SK-N-SH treated with all-trans-retinoic acid at 6 μM for 48 hours (cell line): ENCODE measurements at regions not wholly inside any gene's neighbourhood (a gene's known extent, or its start where the extent isn't known, plus 50 kb on each side); places are given as distances from the start of the nearest gene placed in this dataset.
"Not testable (repeated sequence)": the region's sequence is repeated elsewhere in the genome, so short reads cannot be mapped to it uniquely, and the experiment has no call there.

Source experiments
- ATAC-seq: fragments of 200-7000 bp; cut with Tn5 transposase; 3 replicates; pipeline ENCODE4 v1.9.1; 2020; ENCODE audit warnings: mild to moderate bottlenecking, moderate library complexity
- ARNTL ChIP-seq: fragments of 450-650 bp; formaldehyde crosslinking; IDR thresholded peaks from 2 replicates; pipeline ENCODE4 v1.5.0; 2020; ENCODE audit warnings: low read depth, mild to moderate bottlenecking, moderate library complexity, borderline replicate concordance
- BACH2 ChIP-seq: fragments of 250-450 bp; sonication (Bioruptor Pico); IDR thresholded peaks from 2 replicates; pipeline ENCODE4 v1.9.0; 2021; ENCODE audit warnings: mild to moderate bottlenecking, borderline replicate concordance
- CSDC2 ChIP-seq: fragments of 250-450 bp; sonication (Bioruptor Pico); IDR thresholded peaks from 2 replicates; pipeline ENCODE4 v1.5.0; 2020; ENCODE audit warnings: mild to moderate bottlenecking, moderate library complexity
- GLIS3 ChIP-seq: fragments of 250-450 bp; sonication (Bioruptor Pico); IDR thresholded peaks from 2 replicates; pipeline ENCODE4 v1.5.0; 2020; ENCODE audit warnings: mild to moderate bottlenecking, moderate library complexity
- ISL1 ChIP-seq: fragments of 250-450 bp; sonication (Bioruptor Pico); IDR thresholded peaks from 2 replicates; pipeline ENCODE4 v2.1.2; 2022; ENCODE audit warnings: mild to moderate bottlenecking, moderate library complexity
- OSR1 ChIP-seq: fragments of 250-450 bp; sonication (Bioruptor Pico); IDR thresholded peaks from 2 replicates; pipeline ENCODE4 v1.8.0; 2022; ENCODE audit warnings: moderate library complexity, mild to moderate bottlenecking, inconsistent platforms
- PPARA ChIP-seq: fragments of 250-450 bp; sonication (Bioruptor Pico); IDR thresholded peaks from 2 replicates; pipeline ENCODE4 v1.5.0; 2020; ENCODE audit warnings: mild to moderate bottlenecking, borderline replicate concordance
- RARB ChIP-seq: fragments of 250-450 bp; sonication (Bioruptor Pico); IDR thresholded peaks from 2 replicates; pipeline ENCODE4 v1.8.0; 2021; ENCODE audit warnings: mild to moderate bottlenecking, moderate library complexity
- SNAI2 ChIP-seq: fragments of 250-450 bp; sonication (Bioruptor Pico); IDR thresholded peaks from 2 replicates; pipeline ENCODE4 v1.5.0; 2020; ENCODE audit warnings: mild to moderate bottlenecking, moderate library complexity
- TCF4 ChIP-seq: fragments of 250-450 bp; sonication (Bioruptor Pico); IDR thresholded peaks from 2 replicates; pipeline ENCODE4 v1.8.0; 2021; ENCODE audit warnings: mild to moderate bottlenecking, moderate library complexity, borderline replicate concordance
- TOX ChIP-seq: fragments of 250-450 bp; sonication (Bioruptor Pico); IDR thresholded peaks from 2 replicates; pipeline ENCODE4 v1.8.0; 2021; ENCODE audit warnings: mild to moderate bottlenecking, moderate library complexity, borderline replicate concordance
- ZC3H10 ChIP-seq: fragments of 250-450 bp; sonication (Bioruptor Pico); IDR thresholded peaks from 2 replicates; pipeline ENCODE4 v1.5.1; 2021; ENCODE audit warnings: mild to moderate bottlenecking, moderate library complexity
- ZFP30 ChIP-seq: fragments of 450-650 bp; formaldehyde crosslinking; IDR thresholded peaks from 2 replicates; pipeline ENCODE4 v1.5.0; 2022; ENCODE audit warnings: mild to moderate bottlenecking, moderate library complexity
- ZNF565 ChIP-seq: fragments of 450-650 bp; formaldehyde crosslinking; conservative IDR thresholded peaks from 2 replicates; pipeline ENCODE4 v1.5.0; 2020; ENCODE audit warnings: low read depth, mild to moderate bottlenecking, moderate library complexity
- ZNF70 ChIP-seq: fragments of 450-650 bp; formaldehyde crosslinking; IDR thresholded peaks from 2 replicates; pipeline ENCODE4 v1.5.0; 2020; ENCODE audit warnings: mild to moderate bottlenecking, moderate library complexity
- ZNF8 ChIP-seq: fragments of 450-650 bp; formaldehyde crosslinking; IDR thresholded peaks from 2 replicates; pipeline ENCODE4 v1.5.0; 2020; ENCODE audit warnings: mild to moderate bottlenecking, moderate library complexity
- TF ChIP-seq, protein P1 (sequence below): fragments of 250-450 bp; sonication (Bioruptor Pico); IDR thresholded peaks from 2 replicates; pipeline ENCODE4 v1.5.1; 2021; ENCODE audit warnings: mild to moderate bottlenecking, moderate library complexity
- TF ChIP-seq, protein P2 (sequence below): fragments of 250-450 bp; sonication (Bioruptor Pico); IDR thresholded peaks from 2 replicates; pipeline ENCODE4 v1.8.0; 2021; ENCODE audit warnings: low read depth, mild to moderate bottlenecking, moderate library complexity, borderline replicate concordance
- TF ChIP-seq, protein P3 (sequence below): fragments of 250-450 bp; sonication (Bioruptor Pico); IDR thresholded peaks from 2 replicates; pipeline ENCODE4 v1.5.0; 2020; ENCODE audit warnings: mild to moderate bottlenecking, moderate library complexity
- TF ChIP-seq, protein P4 (sequence below): fragments of 250-450 bp; sonication (Bioruptor Pico); IDR thresholded peaks from 2 replicates; pipeline ENCODE4 v1.5.1; 2020; ENCODE audit warnings: low read depth, mild to moderate bottlenecking, moderate library complexity

DNA sequence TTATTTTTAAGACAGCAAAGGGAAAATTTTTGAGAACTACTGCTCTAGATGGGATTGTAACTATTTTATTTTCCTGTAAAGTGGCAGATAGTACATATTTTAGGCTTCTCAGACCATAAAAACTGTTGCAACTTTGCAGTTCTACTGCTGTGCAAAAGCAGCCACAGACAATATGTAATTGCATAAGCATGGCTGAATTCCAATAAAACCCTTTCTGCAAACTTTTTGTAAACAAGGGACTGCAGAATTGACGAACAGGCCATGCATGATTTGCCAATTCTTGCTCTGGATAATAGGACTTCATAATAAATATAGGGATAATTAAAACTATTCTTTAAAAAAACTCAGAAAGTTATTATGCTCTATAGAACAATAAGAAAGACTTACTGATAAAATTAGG lies 149.1 kb downstream of the SLITRK5 start:
- TF ChIP-seq, protein P1, sequence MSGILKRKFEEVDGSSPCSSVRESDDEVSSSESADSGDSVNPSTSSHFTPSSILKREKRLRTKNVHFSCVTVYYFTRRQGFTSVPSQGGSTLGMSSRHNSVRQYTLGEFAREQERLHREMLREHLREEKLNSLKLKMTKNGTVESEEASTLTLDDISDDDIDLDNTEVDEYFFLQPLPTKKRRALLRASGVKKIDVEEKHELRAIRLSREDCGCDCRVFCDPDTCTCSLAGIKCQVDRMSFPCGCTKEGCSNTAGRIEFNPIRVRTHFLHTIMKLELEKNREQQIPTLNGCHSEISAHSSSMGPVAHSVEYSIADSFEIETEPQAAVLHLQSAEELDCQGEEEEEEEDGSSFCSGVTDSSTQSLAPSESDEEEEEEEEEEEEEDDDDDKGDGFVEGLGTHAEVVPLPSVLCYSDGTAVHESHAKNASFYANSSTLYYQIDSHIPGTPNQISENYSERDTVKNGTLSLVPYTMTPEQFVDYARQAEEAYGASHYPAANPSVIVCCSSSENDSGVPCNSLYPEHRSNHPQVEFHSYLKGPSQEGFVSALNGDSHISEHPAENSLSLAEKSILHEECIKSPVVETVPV = no peak
- TF ChIP-seq, protein P2, sequence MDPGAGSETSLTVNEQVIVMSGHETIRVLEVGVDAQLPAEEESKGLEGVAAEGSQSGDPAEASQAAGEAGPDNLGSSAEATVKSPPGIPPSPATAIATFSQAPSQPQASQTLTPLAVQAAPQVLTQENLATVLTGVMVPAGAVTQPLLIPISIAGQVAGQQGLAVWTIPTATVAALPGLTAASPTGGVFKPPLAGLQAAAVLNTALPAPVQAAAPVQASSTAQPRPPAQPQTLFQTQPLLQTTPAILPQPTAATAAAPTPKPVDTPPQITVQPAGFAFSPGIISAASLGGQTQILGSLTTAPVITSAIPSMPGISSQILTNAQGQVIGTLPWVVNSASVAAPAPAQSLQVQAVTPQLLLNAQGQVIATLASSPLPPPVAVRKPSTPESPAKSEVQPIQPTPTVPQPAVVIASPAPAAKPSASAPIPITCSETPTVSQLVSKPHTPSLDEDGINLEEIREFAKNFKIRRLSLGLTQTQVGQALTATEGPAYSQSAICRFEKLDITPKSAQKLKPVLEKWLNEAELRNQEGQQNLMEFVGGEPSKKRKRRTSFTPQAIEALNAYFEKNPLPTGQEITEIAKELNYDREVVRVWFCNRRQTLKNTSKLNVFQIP (CRISPR knock-in tag) = no peak
- TF ChIP-seq ZC3H10 (CRISPR knock-in tag) = no peak
- TF ChIP-seq CSDC2 (CRISPR knock-in tag) = no peak
- TF ChIP-seq RARB = no peak
- no peak for TF ChIP-seq ZFP30
- no peak for TF ChIP-seq ARNTL (CRISPR knock-in tag)
- TF ChIP-seq ZNF70 (CRISPR knock-in tag) = no peak
- no peak for TF ChIP-seq ISL1
- TF ChIP-seq OSR1 (CRISPR knock-in tag) = no peak
- TF ChIP-seq ZNF565 (CRISPR knock-in tag) = no peak
- TF ChIP-seq PPARA (CRISPR knock-in tag) = no peak
- no peak for TF ChIP-seq GLIS3 (CRISPR knock-in tag)
- no peak for TF ChIP-seq TOX
- TF ChIP-seq, protein P3, sequence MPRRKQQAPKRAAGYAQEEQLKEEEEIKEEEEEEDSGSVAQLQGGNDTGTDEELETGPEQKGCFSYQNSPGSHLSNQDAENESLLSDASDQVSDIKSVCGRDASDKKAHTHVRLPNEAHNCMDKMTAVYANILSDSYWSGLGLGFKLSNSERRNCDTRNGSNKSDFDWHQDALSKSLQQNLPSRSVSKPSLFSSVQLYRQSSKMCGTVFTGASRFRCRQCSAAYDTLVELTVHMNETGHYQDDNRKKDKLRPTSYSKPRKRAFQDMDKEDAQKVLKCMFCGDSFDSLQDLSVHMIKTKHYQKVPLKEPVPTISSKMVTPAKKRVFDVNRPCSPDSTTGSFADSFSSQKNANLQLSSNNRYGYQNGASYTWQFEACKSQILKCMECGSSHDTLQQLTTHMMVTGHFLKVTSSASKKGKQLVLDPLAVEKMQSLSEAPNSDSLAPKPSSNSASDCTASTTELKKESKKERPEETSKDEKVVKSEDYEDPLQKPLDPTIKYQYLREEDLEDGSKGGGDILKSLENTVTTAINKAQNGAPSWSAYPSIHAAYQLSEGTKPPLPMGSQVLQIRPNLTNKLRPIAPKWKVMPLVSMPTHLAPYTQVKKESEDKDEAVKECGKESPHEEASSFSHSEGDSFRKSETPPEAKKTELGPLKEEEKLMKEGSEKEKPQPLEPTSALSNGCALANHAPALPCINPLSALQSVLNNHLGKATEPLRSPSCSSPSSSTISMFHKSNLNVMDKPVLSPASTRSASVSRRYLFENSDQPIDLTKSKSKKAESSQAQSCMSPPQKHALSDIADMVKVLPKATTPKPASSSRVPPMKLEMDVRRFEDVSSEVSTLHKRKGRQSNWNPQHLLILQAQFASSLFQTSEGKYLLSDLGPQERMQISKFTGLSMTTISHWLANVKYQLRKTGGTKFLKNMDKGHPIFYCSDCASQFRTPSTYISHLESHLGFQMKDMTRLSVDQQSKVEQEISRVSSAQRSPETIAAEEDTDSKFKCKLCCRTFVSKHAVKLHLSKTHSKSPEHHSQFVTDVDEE (CRISPR knock-in tag) = no peak
- no peak for TF ChIP-seq SNAI2 (CRISPR knock-in tag)
- no peak for TF ChIP-seq BACH2 (CRISPR knock-in tag)
- no peak for TF ChIP-seq TCF4 (CRISPR knock-in tag)
- TF ChIP-seq, all 23 proteins: peak for 0
- ATAC-seq = no peak

DNA sequence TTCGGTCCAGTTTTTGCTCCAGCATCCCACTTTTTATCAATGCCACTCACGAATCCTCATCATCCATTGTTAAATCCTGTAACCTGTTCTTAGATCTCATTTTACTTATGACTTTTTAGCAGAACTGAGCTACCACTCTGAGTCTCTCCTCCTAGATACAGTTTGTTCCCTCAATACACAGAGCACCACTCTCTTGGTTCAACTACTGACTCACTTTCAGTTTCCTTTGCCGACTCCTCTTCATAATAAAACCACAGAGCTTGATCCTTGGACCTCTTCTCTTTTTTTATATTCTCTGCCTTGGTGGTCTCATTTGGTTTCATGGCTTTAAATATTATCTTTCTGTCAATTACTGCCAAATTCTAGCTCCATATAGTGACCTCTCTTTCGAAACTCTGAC lies 150.3 kb downstream of the SLITRK5 start:
- no peak for TF ChIP-seq ISL1
- no peak for TF ChIP-seq ARNTL (CRISPR knock-in tag)
- TF ChIP-seq, protein P3 (CRISPR knock-in tag) = no peak
- no peak for TF ChIP-seq TCF4 (CRISPR knock-in tag)
- no peak for TF ChIP-seq PPARA (CRISPR knock-in tag)
- TF ChIP-seq ZNF8 (CRISPR knock-in tag) = no peak
- TF ChIP-seq SNAI2 (CRISPR knock-in tag) = no peak
- TF ChIP-seq ZC3H10 (CRISPR knock-in tag) = no peak
- TF ChIP-seq CSDC2 (CRISPR knock-in tag) = no peak
- TF ChIP-seq, protein P2 (CRISPR knock-in tag) = no peak
- TF ChIP-seq, protein P1 = no peak
- no peak for TF ChIP-seq RARB
- no peak for TF ChIP-seq ZNF70 (CRISPR knock-in tag)
- no peak for TF ChIP-seq GLIS3 (CRISPR knock-in tag)
- TF ChIP-seq, protein P4, sequence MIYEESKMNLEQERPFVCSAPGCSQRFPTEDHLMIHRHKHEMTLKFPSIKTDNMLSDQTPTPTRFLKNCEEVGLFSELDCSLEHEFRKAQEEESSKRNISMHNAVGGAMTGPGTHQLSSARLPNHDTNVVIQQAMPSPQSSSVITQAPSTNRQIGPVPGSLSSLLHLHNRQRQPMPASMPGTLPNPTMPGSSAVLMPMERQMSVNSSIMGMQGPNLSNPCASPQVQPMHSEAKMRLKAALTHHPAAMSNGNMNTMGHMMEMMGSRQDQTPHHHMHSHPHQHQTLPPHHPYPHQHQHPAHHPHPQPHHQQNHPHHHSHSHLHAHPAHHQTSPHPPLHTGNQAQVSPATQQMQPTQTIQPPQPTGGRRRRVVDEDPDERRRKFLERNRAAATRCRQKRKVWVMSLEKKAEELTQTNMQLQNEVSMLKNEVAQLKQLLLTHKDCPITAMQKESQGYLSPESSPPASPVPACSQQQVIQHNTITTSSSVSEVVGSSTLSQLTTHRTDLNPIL (CRISPR knock-in tag) = no peak
- ATAC-seq = peak; percentile 74

DNA sequence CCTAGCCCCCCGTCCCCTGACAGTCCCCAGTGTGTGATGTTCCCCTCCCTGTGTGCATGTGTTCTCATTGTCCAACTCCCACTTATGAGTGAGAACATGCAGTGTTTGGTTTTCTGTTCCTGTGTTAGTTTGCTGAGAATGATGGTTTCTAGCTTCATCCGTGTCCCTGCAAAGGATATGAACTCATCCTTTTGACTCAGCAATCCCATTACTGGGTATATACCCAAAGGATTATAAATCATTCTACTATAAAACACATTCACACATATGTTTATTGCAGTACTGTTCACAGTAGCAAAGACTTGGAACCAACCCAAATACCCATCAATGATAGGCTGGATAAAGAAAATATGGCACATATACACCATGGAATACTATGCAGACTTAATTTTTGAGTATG lies 155.1 kb downstream of the SLITRK5 start:
- not testable (repeated sequence) for ATAC-seq
